ENCODE measurements at regions not wholly inside any gene's neighbourhood (a gene's known extent, or its start where the extent isn't known, plus 50 kb on each side); places are given as distances from the start of the nearest gene placed in this dataset.
"Not testable (repeated sequence)": the region's sequence is repeated elsewhere in the genome, so short reads cannot be mapped to it uniquely, and the experiment has no call there.

DNA sequence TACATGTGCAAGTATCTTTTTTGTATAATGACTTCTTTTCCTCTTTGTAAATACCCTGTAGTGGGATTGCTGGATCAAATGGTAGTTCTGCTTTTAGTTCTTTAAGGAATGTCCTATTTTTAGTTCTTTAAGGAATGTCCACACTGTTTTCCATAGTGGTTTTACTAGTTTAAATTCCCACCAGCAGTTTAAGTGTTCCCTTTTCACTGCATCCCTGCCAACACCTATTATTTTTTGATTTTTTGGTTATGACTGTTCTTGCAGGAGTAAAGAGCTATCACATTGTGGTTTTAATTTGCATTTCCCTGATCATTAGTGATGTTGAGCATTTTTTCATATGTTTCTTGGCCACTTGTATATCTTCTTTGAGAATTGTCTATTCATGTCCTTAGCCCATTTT lies 164.4 kb downstream of the RND3 start:
- not testable (repeated sequence) for H2BK120ac ChIP-seq (ENCODE audit: insufficient read depth, low read length, poor library complexity); H3K4me2 ChIP-seq (ENCODE audit: low read length); H3K9me3 ChIP-seq (ENCODE audit: insufficient read depth, low read depth, low read length); H3K4me3 ChIP-seq (ENCODE audit: low read depth, low read length); H2AK5ac ChIP-seq (ENCODE audit: low read length); H2BK12ac ChIP-seq (ENCODE audit: low read length); H3K79me2 ChIP-seq (ENCODE audit: control insufficient read depth, insufficient read depth, low read length, poor library complexity); H4K12ac ChIP-seq (ENCODE audit: low read depth, low read length); H3K4ac ChIP-seq (ENCODE audit: low read depth, low read length); H3K27ac ChIP-seq (ENCODE audit: low read depth, low read length); DNase-seq; H3K14ac ChIP-seq (ENCODE audit: low read length); H3K18ac ChIP-seq (ENCODE audit: low read length); H3K27me3 ChIP-seq (ENCODE audit: insufficient read depth, low read length); H3K36me3 ChIP-seq (ENCODE audit: control insufficient read depth in 1 of 2, insufficient read depth in 2 of 2, low read length in 2 of 2); H3K4me1 ChIP-seq (ENCODE audit: control insufficient read depth in 1 of 2, insufficient read depth in 2 of 2, low read length in 2 of 2); H3K79me1 ChIP-seq (ENCODE audit: low read length); H4K91ac ChIP-seq (ENCODE audit: low read depth, low read length); H3K9ac ChIP-seq (ENCODE audit: low read length); H4K8ac ChIP-seq (ENCODE audit: low read depth, low read length); H3K23ac ChIP-seq (ENCODE audit: low read length); H2BK5ac ChIP-seq (ENCODE audit: low read depth, low read length, poor library complexity); H2AFZ ChIP-seq (ENCODE audit: insufficient read depth, low read length, poor library complexity)

DNA sequence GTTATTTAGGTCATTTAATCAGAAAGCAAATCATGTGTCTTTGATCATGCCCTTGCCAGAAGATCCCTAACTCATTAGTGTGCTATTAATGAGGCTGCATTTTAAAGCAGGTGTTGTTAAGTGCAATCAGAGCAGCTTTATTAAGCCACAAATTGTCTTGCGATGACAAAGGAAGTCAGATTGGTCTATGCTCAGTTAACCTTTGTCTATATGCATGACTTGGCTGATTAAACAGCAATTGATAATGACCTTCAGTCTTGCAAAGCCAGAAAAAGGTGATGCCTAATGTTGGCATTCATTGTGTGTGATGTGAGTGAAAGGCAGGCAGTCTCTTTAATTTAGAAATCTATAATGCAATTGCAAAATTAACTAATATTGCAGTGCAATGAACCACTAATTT lies 166.9 kb downstream of the RND3 start:
- H4K12ac ChIP-seq (ENCODE audit: low read depth, low read length), result no peak overlapping the region
- H3K4me1 ChIP-seq (ENCODE audit: control insufficient read depth in 1 of 2, insufficient read depth in 2 of 2, low read length in 2 of 2), result no peaks in the 10 kb centered on the region
- no peaks in the 10 kb centered on the region for H3K79me2 ChIP-seq (ENCODE audit: control insufficient read depth, insufficient read depth, low read length, poor library complexity)
- no peak overlapping the region for H2AFZ ChIP-seq (ENCODE audit: insufficient read depth, low read length, poor library complexity)
- H3K23ac ChIP-seq (ENCODE audit: low read length), result no peak overlapping the region
- H3K4me3 ChIP-seq (ENCODE audit: low read depth, low read length), result no peak overlapping the region
- H2BK5ac ChIP-seq (ENCODE audit: low read depth, low read length, poor library complexity), result no peak overlapping the region
- H3K9me3 ChIP-seq (ENCODE audit: insufficient read depth, low read depth, low read length), result no peaks in the 10 kb centered on the region
- H2AK5ac ChIP-seq (ENCODE audit: low read length), result no peak overlapping the region
- no peak overlapping the region for H4K91ac ChIP-seq (ENCODE audit: low read depth, low read length)
- H3K18ac ChIP-seq (ENCODE audit: low read length), result no peak overlapping the region
- H3K36me3 ChIP-seq (ENCODE audit: control insufficient read depth in 1 of 2, insufficient read depth in 2 of 2, low read length in 2 of 2), result no peaks in the 10 kb centered on the region
- no peak for DNase-seq
- no CpG with 5 or more reads among the region's 1 CpG for WGBS (ENCODE audit: extremely low coverage, insufficient coverage, insufficient read length)
- H3K14ac ChIP-seq (ENCODE audit: low read length), result no peak overlapping the region
- H3K4me2 ChIP-seq (ENCODE audit: low read length), result no peak overlapping the region
- no peak overlapping the region for H3K4ac ChIP-seq (ENCODE audit: low read depth, low read length)
- H3K27me3 ChIP-seq (ENCODE audit: insufficient read depth, low read length), result no peaks in the 10 kb centered on the region
- no peaks in the 10 kb centered on the region for H3K79me1 ChIP-seq (ENCODE audit: low read length)
- H2BK12ac ChIP-seq (ENCODE audit: low read length), result no peak overlapping the region
- H3K27ac ChIP-seq (ENCODE audit: low read depth, low read length), result no peak overlapping the region
- H4K8ac ChIP-seq (ENCODE audit: low read depth, low read length), result no peak overlapping the region
- H2BK120ac ChIP-seq (ENCODE audit: insufficient read depth, low read length, poor library complexity), result no peak overlapping the region
- H3K9ac ChIP-seq (ENCODE audit: low read length), result no peak overlapping the region

DNA sequence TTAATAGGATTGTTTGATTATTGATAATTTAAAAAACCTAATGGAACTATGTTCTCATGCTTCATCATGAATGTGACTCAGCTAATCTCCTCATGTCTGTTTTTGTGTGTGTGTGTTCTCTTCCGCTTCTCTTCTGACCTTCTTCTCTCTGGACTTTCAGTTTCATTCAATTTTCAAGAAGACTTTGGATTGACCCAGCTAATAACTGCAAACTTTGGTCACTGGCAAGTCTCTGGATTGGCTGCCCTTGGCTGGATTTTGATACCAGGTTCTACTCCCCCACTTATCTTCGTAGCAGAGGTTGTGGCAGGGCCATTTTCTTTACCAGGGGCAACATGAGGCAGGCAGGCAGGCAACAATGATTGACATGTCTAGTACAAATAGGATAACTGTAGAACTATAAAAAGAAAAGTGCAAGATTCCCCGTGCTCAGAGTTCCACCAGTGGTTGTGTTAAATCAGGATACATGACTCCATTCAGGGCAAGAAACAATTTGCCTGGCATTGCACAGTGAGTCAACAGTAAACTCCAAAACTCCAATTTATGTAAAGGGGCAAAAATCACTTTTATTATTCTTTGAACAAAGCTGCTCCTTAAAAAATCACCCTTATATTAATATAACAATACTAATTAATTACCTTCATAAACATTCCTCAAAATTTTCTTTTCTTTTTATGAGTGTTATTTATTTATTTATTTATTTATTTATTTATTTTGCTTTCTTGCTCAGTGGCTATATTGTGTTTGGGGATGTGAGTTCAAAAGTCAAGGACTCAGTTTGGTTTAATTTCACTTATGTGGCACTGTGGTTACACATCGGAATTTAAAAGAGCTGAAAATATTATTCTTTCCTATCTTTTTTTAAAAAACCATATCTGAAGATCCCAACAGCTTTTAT lies 167.6 kb downstream of the RND3 start:
- Histone ChIP-seq H4K12ac (ENCODE audit: low read depth, low read length) (no peak overlapping the region), H2AFZ (ENCODE audit: insufficient read depth, low read length, poor library complexity) (no peak overlapping the region), H2AK5ac (ENCODE audit: low read length) (no peak overlapping the region), H2BK120ac (ENCODE audit: insufficient read depth, low read length, poor library complexity) (no peak overlapping the region), H3K4me2 (ENCODE audit: low read length) (no peak overlapping the region), H2BK12ac (ENCODE audit: low read length) (no peak overlapping the region), H3K79me1 (ENCODE audit: low read length) (no peaks in the 10 kb centered on the region), H3K4me1 (ENCODE audit: control insufficient read depth in 1 of 2, insufficient read depth in 2 of 2, low read length in 2 of 2) (no peaks in the 10 kb centered on the region), H3K9ac (ENCODE audit: low read length) (no peak overlapping the region), H2BK5ac (ENCODE audit: low read depth, low read length, poor library complexity) (no peak overlapping the region), H3K18ac (ENCODE audit: low read length) (no peak overlapping the region), H3K36me3 (ENCODE audit: control insufficient read depth in 1 of 2, insufficient read depth in 2 of 2, low read length in 2 of 2) (no peaks in the 10 kb centered on the region), H3K4ac (ENCODE audit: low read depth, low read length) (no peak overlapping the region), H3K4me3 (ENCODE audit: low read depth, low read length) (no peak overlapping the region), H3K27me3 (ENCODE audit: insufficient read depth, low read length) (no peaks in the 10 kb centered on the region), H3K14ac (ENCODE audit: low read length) (no peak overlapping the region), H3K79me2 (ENCODE audit: control insufficient read depth, insufficient read depth, low read length, poor library complexity) (no peaks in the 10 kb centered on the region), H4K8ac (ENCODE audit: low read depth, low read length) (no peak overlapping the region), H3K27ac (ENCODE audit: low read depth, low read length) (no peak overlapping the region), H4K91ac (ENCODE audit: low read depth, low read length) (no peak overlapping the region), H3K9me3 (ENCODE audit: insufficient read depth, low read depth, low read length) (no peaks in the 10 kb centered on the region), H3K23ac (ENCODE audit: low read length) (no peak overlapping the region)
- no peak for DNase-seq
- no CpG with 5 or more reads among the region's 4 CpGs for WGBS (ENCODE audit: extremely low coverage, insufficient coverage, insufficient read length)

DNA sequence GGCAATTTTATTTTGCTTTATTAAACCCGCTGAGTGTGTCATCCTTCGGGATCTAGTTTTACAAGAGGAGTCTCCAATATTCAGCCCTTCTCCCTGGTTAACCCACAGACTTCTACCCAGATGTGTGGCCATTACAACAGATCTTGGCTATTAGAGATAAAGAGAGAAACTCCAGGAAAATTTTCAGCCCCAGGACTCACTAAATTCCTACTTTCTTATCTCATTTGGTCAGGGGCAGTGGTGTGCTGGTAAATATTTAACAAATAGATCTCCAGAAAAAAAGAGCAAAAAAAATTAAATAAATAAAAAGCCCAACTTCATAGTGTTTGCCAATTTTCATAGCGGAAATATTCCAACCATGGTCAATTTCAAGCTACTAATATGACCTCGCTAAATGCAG lies 168.4 kb downstream of the RND3 start:
- H2BK12ac ChIP-seq (ENCODE audit: low read length), result no peak overlapping the region
- H4K91ac ChIP-seq (ENCODE audit: low read depth, low read length), result no peak overlapping the region
- no peak overlapping the region for H2BK5ac ChIP-seq (ENCODE audit: low read depth, low read length, poor library complexity)
- H2AFZ ChIP-seq (ENCODE audit: insufficient read depth, low read length, poor library complexity), result no peak overlapping the region
- H3K4me1 ChIP-seq (ENCODE audit: control insufficient read depth in 1 of 2, insufficient read depth in 2 of 2, low read length in 2 of 2), result no peaks in the 10 kb centered on the region
- no peak overlapping the region for H2BK120ac ChIP-seq (ENCODE audit: insufficient read depth, low read length, poor library complexity)
- H3K4me2 ChIP-seq (ENCODE audit: low read length), result no peak overlapping the region
- H3K23ac ChIP-seq (ENCODE audit: low read length), result no peak overlapping the region
- no peaks in the 10 kb centered on the region for H3K27me3 ChIP-seq (ENCODE audit: insufficient read depth, low read length)
- no peak overlapping the region for H3K4me3 ChIP-seq (ENCODE audit: low read depth, low read length)
- no peak overlapping the region for H3K18ac ChIP-seq (ENCODE audit: low read length)
- H4K12ac ChIP-seq (ENCODE audit: low read depth, low read length), result no peak overlapping the region
- H3K4ac ChIP-seq (ENCODE audit: low read depth, low read length), result no peak overlapping the region
- H3K79me1 ChIP-seq (ENCODE audit: low read length), result no peaks in the 10 kb centered on the region
- H3K9ac ChIP-seq (ENCODE audit: low read length), result no peak overlapping the region
- DNase-seq, result peak; percentile 32 to 56
- H4K8ac ChIP-seq (ENCODE audit: low read depth, low read length), result no peak overlapping the region
- no peaks in the 10 kb centered on the region for H3K79me2 ChIP-seq (ENCODE audit: control insufficient read depth, insufficient read depth, low read length, poor library complexity)
- no peaks in the 10 kb centered on the region for H3K9me3 ChIP-seq (ENCODE audit: insufficient read depth, low read depth, low read length)
- H3K36me3 ChIP-seq (ENCODE audit: control insufficient read depth in 1 of 2, insufficient read depth in 2 of 2, low read length in 2 of 2), result no peaks in the 10 kb centered on the region
- no peak overlapping the region for H3K14ac ChIP-seq (ENCODE audit: low read length)
- no CpG with 5 or more reads among the region's 4 CpGs for WGBS (ENCODE audit: extremely low coverage, insufficient coverage, insufficient read length)
- H3K27ac ChIP-seq (ENCODE audit: low read depth, low read length), result no peak overlapping the region
- H2AK5ac ChIP-seq (ENCODE audit: low read length), result no peak overlapping the region
